T-helper 2 cell treated with Interferon-gamma antibody and Interleukin-4, amounts not matched to agents 100 ng/mL and 5 ng/mL, for 36 hours (primary cell): ENCODE measurements at regions not wholly inside any gene's neighbourhood (a gene's known extent, or its start where the extent isn't known, plus 50 kb on each side); places are given as distances from the start of the nearest gene placed in this dataset.

ENCODE experiments used
- intact Hi-C: fragments of 100-400 bp; cut with micrococcal nuclease; formaldehyde crosslinking; loops from one replicate; pipeline ENCODE4 v1.15.1; 2023

GRCh38 chr2:217629347-217629746 is 373.4 kb downstream of the TNS1 start:
- intact Hi-C loops: no loop called here

- intact Hi-C loops: no loop called here
These were observed 374.7 kb downstream of the TNS1 start for GRCh38 chr2:217628061-217628460.

GRCh38 chr2:217626926-217627325 is 375.9 kb downstream of the TNS1 start:
- intact Hi-C loops: no loop called here

DNA sequence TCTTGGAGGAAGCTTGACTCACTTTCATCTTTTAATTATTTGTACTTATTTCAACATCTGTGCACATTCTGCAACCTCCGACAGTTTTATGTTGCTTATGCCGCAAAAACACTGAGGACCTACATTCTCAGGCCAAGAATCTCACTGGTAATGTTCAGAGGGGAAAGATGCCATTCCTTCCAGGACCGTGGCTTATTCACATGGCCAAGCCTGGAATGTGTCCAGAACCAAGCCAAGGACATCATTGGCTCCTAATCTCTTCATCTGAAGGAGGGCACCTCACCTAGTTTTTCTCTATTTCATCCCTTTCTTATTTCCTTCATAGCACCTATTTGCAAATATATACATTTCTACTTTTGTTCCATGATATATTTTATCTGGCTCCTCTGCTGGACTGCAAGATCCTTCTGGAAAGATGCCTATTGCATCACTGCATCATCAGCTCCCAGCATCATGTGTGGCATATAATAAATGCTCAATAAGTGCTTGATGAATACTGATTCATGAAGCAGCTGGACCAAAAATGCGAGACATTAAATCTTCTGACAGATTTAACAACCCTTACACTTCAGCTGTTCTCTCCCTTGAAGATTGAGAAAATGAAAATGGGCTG is 377.1 kb downstream of the TNS1 start:
- intact Hi-C loops: no loop called here

DNA sequence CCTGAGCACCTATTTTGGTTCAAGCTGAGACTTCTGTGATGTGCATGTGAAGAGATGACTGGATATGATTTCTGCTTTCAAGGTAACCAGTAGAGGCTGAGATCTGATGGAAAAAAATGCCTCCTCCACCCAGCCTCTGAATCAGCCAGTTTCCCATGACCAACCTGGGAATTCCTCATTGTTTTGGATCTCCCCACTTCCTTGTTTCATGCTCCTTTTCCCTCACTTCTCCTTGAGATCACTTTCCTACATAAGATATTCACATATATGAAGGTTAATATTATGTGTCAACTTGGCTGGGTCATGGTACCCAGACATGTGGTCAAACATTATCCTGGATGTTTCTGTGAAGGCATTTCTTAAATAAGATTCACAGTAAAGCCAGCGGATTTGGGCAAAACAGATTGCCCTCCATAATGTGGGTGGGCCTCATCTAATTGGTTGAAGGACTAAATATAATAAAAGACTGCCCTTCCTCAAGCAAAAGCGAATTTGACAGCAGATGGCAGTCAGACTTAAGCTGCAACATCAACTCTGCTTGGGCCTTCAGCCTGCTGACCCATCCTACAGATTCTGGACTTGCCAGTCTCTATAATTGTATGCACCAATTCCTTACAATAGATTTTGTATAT is 379.4 kb downstream of the TNS1 start:
- intact Hi-C loops: no loop called here

DNA sequence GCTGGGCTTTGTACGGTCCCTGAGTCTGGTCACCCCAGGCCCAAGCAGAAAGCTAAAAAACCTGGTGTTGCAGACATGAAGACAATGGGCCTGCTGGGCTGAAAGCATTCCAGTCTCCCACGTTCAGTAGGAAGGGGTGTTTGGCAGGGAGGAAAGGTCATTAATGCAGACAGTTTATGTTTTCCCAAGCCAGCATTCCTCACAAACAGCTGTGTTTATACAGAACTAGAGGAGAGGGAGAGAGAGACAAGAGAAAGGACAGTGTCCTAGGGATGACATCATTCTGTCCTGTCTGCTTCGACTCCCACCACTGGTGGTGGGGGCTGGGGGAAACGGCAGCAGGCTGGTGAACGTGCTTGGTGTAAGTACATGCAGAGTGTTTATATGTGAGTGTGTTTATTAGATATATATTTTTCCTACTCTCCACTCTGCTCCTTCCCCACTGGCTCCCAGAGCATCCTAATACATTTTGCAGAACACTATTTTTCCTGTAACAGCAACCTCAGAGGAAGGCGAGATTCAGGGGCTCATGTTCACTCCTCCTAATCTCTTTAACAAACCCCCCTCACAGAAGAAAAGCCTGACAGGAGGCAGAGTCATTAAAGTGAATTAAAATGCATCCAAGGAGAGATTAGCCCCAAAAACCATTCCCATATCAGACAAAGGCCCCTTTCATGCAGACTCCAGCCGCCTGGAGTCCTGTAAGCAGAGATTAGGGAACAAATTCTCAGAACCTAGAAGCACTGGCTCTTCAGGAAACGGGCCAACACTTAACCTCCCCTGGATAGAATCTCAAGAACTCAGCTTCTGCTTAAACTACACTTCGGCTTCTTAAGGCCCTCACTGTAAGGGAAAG is 380.4 kb downstream of the TNS1 start:
- intact Hi-C loops: no loop called here

DNA sequence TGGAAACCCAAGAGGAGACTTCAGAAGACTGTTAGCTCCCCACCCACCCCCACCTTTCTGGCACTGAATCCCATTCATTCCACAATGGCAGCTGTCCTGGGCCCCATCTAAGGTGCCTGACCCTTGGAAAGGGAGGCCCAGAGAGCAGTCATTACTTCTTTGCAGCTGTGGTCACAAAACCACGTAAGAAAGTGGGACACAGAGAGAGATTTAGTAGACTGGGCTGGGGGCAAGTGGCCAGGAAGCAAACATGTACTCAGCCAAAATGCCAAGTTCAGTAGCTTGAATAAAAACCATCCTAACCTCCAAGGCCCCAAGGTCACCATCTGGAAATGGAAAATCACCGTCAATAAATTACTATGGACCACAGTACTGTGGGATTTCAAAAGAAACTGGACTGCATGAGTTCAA is 381.4 kb downstream of the TNS1 start:
- intact Hi-C loops: no loop called here

DNA sequence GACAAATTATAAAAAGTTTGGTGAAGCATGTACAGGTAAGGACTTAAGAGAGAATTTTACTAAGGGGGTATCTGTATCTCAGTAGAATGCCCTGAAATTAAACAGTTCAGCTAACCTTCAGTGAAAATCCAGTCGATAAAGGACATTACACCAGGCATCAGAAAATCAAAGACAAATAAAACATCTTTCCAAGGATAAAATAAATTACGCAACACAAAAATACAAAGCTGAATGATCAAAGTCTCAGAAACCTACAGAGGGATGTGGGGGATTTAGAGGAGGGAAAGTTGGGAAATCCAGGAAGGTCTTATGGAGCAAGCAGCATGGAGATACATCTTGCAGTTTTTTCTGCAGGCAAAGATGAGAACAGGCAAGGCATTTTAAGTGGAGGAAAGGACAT is 384.1 kb downstream of the TNS1 start:
- intact Hi-C loops: no loop called here

DNA sequence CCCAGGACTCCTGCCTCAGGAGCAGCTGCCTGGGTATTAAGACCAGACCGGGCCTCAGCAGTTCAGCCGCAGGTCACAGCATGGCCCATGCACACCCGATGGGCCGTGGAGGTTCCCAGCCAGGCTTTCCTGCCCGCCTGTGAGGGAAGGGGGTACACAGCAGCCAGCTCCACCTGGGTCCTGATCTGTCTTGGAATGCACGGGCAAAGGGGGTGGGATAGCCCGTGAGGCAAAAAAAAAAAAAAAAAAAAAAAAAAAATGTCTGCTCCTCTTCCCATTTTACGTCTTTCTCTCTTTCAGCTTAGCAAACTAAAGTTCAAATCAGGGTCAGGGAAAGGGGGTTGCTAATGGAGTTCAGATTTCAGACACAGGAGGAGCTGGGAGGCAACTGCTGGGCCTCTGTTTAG is 385.2 kb downstream of the TNS1 start:
- intact Hi-C loops: no loop called here

DNA sequence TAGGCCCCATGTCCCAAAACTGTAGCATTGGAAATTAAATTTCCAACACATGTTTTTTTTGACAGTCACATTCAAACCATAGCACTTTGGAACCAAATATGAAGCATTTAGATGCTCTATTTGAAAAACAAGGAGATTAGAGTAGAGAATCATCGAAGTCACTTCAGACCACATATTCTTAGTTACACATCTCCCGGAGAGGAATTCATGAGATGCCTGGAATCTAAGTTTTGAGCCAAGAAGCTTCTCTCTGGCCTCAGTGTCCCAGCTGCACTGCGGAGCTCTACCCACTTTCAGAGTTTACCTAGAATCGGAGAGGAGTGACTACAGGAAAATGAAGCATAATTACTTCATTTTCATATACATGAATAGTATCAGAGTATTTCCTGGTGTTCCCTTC is 385.9 kb downstream of the TNS1 start:
- intact Hi-C loops: no loop called here

DNA sequence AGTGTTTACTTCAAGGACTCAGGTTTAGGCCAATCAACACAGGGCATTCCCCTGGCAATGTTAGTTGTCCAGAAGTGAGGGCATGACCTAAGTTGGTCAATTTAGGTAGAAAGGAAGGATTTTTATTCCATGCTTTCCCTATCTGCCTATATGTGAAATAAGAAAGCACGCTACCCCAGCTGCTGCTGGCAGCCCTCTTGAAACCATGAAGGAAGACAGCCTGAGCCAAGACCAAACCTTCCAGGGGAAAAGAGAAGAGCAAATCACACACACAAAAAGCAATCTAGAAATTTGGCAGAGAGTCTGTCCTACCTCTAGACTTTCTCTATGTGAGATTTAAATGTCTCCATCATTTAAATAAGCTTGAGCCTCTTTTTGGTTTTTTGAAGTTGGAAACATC is 387.6 kb downstream of the TNS1 start:
- intact Hi-C loops: no loop called here

DNA sequence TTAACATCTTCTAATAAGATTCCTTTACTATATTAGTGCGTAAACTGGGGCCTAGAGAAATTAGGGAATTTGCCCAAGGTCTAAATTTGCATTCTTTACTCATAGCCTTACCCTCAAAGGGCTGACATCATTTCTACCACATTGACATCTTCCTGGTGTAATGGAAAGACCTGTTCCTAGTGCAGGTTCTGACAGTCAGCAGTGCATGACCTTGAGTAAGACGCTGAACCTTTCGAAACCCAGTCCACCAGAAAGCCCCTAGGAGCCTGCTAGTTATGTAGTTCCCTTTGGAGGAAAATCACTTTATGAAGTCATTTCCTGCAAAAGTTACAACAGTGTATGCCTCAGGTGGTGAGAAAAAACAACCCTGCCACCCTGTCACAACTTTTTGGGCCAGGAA is 388.3 kb downstream of the TNS1 start:
- intact Hi-C loops: no loop called here

- intact Hi-C loops: no loop called here
These were observed 388.7 kb downstream of the TNS1 start for GRCh38 chr2:217614096-217614495.

DNA sequence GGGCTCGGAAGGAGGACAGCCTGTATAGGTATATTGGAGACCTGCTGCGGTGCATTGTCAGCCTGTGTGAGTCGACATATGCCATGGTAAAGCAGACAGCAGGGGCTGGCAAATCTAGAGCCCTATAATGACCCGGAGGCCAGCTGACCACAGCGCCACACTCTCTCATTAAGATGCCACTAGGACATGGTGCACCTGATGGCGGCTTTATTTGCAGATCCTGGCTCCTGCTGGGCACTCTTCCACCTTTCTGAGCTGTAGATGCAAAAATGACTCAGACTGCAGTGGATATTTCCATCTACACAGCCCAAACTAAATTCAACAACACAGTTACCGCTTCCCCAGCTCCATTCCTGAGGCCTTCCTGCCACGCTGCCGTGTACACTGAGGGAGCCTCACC is 389.9 kb downstream of the TNS1 start:
- intact Hi-C loops: no loop called here

DNA sequence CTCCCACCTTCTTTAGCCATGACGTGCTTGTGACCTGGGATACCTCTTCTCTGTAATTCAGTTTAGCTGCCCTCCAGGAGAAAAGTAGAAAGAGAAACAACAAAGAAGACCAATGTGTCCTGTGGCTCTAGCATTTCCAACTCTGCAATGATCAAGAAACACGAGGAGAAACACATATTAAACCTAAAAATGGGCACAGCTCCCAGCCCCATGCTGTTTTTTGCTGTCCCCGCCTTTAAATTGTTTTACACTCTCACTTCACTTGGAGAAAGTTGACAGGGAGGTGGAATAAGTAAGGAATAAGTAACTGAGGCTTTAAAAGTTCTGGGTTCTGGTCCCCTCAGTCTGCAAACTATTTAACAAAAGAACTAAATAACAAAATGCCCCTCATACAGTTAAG is 390.6 kb downstream of the TNS1 start:
- intact Hi-C loops: no loop called here

DNA sequence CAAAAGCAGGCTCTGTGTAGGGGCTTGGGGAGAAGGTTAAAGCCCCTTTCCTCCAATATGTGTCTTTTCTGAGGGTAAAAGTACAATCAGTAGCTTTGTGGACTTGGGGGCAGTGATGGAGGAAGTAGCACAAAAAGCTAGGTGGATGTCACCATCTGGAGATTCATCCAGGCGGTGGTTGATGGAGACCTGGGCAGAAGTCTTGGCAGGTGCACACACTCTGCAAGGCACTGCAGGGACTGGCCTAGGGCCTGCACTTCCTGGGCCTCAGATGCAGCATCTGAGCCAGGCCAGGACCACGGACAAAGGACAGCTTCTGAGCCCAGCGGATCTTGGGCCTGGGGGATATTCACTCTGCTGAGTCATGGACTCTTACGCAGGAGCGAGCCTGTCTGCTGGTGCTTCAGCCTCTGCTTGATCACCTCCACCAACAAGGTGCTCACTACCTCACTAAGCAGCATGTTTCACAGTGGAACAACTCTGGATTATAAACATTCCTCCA is 391.1 kb downstream of the TNS1 start:
- intact Hi-C loops: no loop called here

DNA sequence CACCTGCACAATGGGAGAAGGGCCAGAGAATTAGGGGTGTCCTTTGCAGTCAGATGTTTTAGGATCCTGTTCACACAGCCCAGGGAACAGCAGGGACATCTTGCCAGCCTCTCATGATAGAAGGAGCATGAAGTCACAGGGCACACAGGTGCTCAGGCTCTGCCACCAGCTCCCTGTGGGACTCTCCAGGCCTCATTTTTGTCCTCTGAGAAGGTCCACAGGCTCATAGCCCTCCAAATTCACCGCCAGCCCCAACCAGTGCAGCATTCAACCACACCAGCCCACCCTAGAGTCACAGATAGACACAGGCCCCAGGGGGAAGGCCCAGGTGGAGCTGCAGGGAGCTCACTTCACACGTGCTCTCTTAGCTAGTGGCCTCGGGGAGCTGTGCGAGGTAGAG is 391.7 kb downstream of the TNS1 start:
- intact Hi-C loops: no loop called here

DNA sequence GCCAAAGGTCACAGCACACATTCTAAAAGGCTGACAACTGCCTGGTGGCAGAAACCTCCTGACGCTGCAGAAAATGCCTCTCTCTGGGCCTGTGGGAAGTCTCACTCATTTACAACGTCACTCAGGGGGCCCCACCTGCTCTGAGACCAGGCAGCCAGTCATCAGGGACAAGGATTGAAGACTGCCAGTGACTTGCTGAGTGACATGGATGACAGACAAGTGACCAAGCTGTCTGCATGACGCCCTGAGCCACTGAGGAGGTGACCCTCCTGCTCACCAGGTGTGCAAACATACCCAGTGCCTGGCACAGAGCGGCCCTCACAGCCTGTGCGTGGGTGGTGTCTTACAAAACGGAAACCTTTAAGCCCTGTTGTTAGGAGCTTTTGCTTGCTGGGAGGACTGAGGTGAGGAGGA is 392.4 kb downstream of the TNS1 start:
- intact Hi-C loops: no loop called here

- intact Hi-C loops: no loop called here
These were observed 392.8 kb downstream of the TNS1 start for GRCh38 chr2:217609952-217610351.

- intact Hi-C loops: no loop called here
These were observed 396.5 kb downstream of the TNS1 start for GRCh38 chr2:217606296-217606695.

DNA sequence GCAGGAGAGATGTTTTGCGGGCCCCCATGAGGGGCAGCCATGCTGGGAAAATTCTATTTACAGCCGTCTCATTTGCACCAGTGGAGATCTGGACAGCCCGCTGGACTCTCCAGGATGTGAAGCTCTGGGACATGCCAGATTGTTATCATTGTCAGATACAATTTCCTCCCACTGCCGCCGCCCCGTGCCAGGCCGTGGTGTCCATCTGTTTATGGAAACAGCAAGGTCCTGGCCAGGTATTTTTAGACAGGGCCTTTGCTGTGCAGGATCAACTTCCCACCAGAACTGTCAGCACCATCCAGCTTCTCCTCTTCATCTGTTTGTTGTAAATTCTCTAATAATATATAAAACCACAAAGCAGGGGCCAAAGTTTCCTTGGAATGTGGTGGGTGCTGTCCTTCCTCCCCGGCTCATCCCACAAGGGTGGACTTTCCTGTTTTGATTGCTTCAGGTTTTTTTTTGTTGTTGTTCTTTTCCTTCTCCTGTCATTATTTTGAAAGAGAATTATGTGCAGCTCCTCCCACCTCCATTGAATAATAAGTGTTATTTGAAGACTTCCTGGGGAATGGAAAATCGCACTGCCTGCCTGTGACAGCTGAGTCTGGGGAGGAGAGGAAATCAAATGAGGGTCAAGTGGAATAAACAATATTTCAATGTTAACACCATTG is 398.1 kb downstream of the TNS1 start:
- intact Hi-C loops: no loop called here

GRCh38 chr2:217601601-217602000 is 401.2 kb downstream of the TNS1 start:
- intact Hi-C loops: no loop called here
